Ishikawa (cell line): ENCODE measurements at regions not wholly inside any gene's neighbourhood (a gene's known extent, or its start where the extent isn't known, plus 50 kb on each side); places are given as distances from the start of the nearest gene placed in this dataset.

Source experiments
- TAF1 ChIP-seq: IDR thresholded peaks from 2 replicates; pipeline ENCODE4 v1.6.1; 2012; ENCODE audit warnings: low read depth, mild to moderate bottlenecking
- TEAD4 ChIP-seq: IDR thresholded peaks from 2 replicates; pipeline ENCODE4 v1.6.1; 2012
- USF1 ChIP-seq: IDR thresholded peaks from 2 replicates; pipeline ENCODE4 v1.6.1; 2012
- YY1 ChIP-seq: IDR thresholded peaks from 2 replicates; pipeline ENCODE4 v1.6.1; 2012; ENCODE audit warnings: low read depth
- TF ChIP-seq, protein P1 (sequence below): IDR thresholded peaks from 2 replicates; pipeline ENCODE4 v1.6.1; 2012; ENCODE audit warnings: low read depth, mild to moderate bottlenecking

GRCh38 chr11:37050311-37050710 lies 452.3 kb upstream of the RAG2 start:
- TF ChIP-seq USF1, result no peak
- TF ChIP-seq, protein P1, sequence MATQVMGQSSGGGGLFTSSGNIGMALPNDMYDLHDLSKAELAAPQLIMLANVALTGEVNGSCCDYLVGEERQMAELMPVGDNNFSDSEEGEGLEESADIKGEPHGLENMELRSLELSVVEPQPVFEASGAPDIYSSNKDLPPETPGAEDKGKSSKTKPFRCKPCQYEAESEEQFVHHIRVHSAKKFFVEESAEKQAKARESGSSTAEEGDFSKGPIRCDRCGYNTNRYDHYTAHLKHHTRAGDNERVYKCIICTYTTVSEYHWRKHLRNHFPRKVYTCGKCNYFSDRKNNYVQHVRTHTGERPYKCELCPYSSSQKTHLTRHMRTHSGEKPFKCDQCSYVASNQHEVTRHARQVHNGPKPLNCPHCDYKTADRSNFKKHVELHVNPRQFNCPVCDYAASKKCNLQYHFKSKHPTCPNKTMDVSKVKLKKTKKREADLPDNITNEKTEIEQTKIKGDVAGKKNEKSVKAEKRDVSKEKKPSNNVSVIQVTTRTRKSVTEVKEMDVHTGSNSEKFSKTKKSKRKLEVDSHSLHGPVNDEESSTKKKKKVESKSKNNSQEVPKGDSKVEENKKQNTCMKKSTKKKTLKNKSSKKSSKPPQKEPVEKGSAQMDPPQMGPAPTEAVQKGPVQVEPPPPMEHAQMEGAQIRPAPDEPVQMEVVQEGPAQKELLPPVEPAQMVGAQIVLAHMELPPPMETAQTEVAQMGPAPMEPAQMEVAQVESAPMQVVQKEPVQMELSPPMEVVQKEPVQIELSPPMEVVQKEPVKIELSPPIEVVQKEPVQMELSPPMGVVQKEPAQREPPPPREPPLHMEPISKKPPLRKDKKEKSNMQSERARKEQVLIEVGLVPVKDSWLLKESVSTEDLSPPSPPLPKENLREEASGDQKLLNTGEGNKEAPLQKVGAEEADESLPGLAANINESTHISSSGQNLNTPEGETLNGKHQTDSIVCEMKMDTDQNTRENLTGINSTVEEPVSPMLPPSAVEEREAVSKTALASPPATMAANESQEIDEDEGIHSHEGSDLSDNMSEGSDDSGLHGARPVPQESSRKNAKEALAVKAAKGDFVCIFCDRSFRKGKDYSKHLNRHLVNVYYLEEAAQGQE, result no peak
- TF ChIP-seq YY1, result no peak
- no peak for TF ChIP-seq TEAD4
- TF ChIP-seq TAF1, result no peak
